ENCODE measurements at regions not wholly inside any gene's neighbourhood (a gene's known extent, or its start where the extent isn't known, plus 50 kb on each side); places are given as distances from the start of the nearest gene placed in this dataset.

DNA sequence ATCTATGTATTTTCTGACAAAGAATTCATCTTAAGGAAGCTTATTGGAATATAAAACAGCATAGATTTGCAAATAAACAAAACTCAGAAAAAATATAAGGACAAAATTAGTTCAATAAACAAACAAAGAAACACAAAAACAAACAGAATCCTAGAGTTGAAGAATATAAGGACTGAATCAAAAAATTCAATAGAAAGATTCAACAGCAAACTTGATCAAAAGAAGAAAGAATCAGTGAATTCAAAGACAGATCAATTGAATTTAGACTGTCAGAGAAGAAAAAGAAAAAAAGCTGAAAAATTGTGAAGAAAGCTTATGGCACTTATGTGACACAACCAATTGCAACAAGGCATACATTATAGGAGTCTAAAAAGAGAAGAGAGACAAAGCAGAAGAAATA is 770.0 kb upstream of the RGS18 start:
- no peak overlapping the region for H3K9ac ChIP-seq (ENCODE audit: insufficient read depth, low read depth, low read length)
- no peak for DNase-seq (ENCODE audit: low spot score)
- CTCF ChIA-PET (ENCODE audit: low intra/inter-chr PET ratio, low total read pairs): no interaction called here
- no peaks in the 10 kb centered on the region for H3K4me1 ChIP-seq (ENCODE audit: insufficient read depth, low read length)
- no peaks in the 10 kb centered on the region for H3K36me3 ChIP-seq (replicated peaks in 1 of 2; ENCODE audit: control insufficient read depth in 1 of 2, insufficient read depth in 2 of 2, low read length in 2 of 2)
- TF ChIP-seq NPAS2 (CRISPR knock-in tag; IDR thresholded peaks at IDR 0.05; ENCODE audit: borderline replicate concordance) (no peak), MYNN (CRISPR knock-in tag; IDR thresholded peaks at IDR 0.05; ENCODE audit: low read depth) (no peak), KDM2A (CRISPR knock-in tag; IDR thresholded peaks at IDR 0.05; ENCODE audit: borderline replicate concordance, low read depth) (no peak), HNRNPK (IDR thresholded peaks at IDR 0.05; ENCODE audit: low read depth, low read length, poor library complexity, severe bottlenecking) (no peak), AGO2 (optimal IDR thresholded peaks at IDR 0.05; ENCODE audit: low read depth, low read length) (no peak), ZNF326 (CRISPR knock-in tag; IDR thresholded peaks at IDR 0.05; ENCODE audit: borderline replicate concordance) (no peak), BRD4 (CRISPR knock-in tag; IDR thresholded peaks at IDR 0.05) (no peak), RFXAP (CRISPR knock-in tag; IDR thresholded peaks at IDR 0.05; ENCODE audit: borderline replicate concordance) (no peak), PTBP1 (IDR thresholded peaks at IDR 0.05; ENCODE audit: low read depth, low read length, poor library complexity, severe bottlenecking) (no peak), ZFP82 (CRISPR knock-in tag; IDR thresholded peaks at IDR 0.05; ENCODE audit: borderline replicate concordance) (no peak), DNMT3B (CRISPR knock-in tag; conservative IDR thresholded peaks at IDR 0.05) (no peak), ZNF746 (CRISPR knock-in tag; IDR thresholded peaks at IDR 0.05) (no peak), ZFP1 (CRISPR knock-in tag; IDR thresholded peaks at IDR 0.05) (no peak)
- TF ChIP-seq, protein P1, sequence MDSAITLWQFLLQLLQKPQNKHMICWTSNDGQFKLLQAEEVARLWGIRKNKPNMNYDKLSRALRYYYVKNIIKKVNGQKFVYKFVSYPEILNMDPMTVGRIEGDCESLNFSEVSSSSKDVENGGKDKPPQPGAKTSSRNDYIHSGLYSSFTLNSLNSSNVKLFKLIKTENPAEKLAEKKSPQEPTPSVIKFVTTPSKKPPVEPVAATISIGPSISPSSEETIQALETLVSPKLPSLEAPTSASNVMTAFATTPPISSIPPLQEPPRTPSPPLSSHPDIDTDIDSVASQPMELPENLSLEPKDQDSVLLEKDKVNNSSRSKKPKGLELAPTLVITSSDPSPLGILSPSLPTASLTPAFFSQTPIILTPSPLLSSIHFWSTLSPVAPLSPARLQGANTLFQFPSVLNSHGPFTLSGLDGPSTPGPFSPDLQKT (CRISPR knock-in tag; IDR thresholded peaks at IDR 0.05; ENCODE audit: borderline replicate concordance): no peak
- TF ChIP-seq, protein P2, sequence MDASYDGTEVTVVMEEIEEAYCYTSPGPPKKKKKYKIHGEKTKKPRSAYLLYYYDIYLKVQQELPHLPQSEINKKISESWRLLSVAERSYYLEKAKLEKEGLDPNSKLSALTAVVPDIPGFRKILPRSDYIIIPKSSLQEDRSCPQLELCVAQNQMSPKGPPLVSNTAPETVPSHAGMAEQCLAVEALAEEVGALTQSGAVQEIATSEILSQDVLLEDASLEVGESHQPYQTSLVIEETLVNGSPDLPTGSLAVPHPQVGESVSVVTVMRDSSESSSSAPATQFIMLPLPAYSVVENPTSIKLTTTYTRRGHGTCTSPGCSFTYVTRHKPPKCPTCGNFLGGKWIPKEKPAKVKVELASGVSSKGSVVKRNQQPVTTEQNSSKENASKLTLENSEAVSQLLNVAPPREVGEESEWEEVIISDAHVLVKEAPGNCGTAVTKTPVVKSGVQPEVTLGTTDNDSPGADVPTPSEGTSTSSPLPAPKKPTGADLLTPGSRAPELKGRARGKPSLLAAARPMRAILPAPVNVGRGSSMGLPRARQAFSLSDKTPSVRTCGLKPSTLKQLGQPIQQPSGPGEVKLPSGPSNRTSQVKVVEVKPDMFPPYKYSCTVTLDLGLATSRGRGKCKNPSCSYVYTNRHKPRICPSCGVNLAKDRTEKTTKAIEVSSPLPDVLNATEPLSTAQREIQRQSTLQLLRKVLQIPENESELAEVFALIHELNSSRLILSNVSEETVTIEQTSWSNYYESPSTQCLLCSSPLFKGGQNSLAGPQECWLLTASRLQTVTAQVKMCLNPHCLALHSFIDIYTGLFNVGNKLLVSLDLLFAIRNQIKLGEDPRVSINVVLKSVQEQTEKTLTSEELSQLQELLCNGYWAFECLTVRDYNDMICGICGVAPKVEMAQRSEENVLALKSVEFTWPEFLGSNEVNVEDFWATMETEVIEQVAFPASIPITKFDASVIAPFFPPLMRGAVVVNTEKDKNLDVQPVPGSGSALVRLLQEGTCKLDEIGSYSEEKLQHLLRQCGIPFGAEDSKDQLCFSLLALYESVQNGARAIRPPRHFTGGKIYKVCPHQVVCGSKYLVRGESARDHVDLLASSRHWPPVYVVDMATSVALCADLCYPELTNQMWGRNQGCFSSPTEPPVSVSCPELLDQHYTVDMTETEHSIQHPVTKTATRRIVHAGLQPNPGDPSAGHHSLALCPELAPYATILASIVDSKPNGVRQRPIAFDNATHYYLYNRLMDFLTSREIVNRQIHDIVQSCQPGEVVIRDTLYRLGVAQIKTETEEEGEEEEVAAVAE (CRISPR knock-in tag; IDR thresholded peaks at IDR 0.05; ENCODE audit: borderline replicate concordance): no peak
- TF ChIP-seq, protein P3, sequence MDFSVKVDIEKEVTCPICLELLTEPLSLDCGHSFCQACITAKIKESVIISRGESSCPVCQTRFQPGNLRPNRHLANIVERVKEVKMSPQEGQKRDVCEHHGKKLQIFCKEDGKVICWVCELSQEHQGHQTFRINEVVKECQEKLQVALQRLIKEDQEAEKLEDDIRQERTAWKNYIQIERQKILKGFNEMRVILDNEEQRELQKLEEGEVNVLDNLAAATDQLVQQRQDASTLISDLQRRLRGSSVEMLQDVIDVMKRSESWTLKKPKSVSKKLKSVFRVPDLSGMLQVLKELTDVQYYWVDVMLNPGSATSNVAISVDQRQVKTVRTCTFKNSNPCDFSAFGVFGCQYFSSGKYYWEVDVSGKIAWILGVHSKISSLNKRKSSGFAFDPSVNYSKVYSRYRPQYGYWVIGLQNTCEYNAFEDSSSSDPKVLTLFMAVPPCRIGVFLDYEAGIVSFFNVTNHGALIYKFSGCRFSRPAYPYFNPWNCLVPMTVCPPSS (IDR thresholded peaks at IDR 0.05): no peak
- TF ChIP-seq, protein P4, sequence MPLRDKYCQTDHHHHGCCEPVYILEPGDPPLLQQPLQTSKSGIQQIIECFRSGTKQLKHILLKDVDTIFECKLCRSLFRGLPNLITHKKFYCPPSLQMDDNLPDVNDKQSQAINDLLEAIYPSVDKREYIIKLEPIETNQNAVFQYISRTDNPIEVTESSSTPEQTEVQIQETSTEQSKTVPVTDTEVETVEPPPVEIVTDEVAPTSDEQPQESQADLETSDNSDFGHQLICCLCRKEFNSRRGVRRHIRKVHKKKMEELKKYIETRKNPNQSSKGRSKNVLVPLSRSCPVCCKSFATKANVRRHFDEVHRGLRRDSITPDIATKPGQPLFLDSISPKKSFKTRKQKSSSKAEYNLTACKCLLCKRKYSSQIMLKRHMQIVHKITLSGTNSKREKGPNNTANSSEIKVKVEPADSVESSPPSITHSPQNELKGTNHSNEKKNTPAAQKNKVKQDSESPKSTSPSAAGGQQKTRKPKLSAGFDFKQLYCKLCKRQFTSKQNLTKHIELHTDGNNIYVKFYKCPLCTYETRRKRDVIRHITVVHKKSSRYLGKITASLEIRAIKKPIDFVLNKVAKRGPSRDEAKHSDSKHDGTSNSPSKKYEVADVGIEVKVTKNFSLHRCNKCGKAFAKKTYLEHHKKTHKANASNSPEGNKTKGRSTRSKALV (CRISPR knock-in tag; IDR thresholded peaks at IDR 0.05): no peak
- no peak for FAIRE-seq
- BruUV-seq (replicated peaks): no TSS peak
- no peak overlapping the region for H3K4me3 ChIP-seq (replicated peaks in 1 of 3; ENCODE audit: insufficient read depth in 1 of 3, low read depth in 2 of 3, low read length in 3 of 3)
- H3K27me3 ChIP-seq (ENCODE audit: control insufficient read depth in 1 of 2, insufficient read depth in 2 of 2, low read length in 2 of 2): no peaks in the 10 kb centered on the region
- no peaks in the 10 kb centered on the region for H3K79me2 ChIP-seq (ENCODE audit: insufficient read depth, low read length)
- H3K4me2 ChIP-seq (ENCODE audit: low read depth, low read length): no peak overlapping the region
- H3K9me3 ChIP-seq (ENCODE audit: low read length): peaks cover 18% of the 10 kb centered on the region; the same call in 1 of the 2 replicates
- H2AFZ ChIP-seq (ENCODE audit: low read length): no peak overlapping the region
- ATAC-seq: no peak
- H3K27ac ChIP-seq (ENCODE audit: extremely low read length, insufficient read depth, low read length): no peak overlapping the region
- no peaks in the 10 kb centered on the region for H4K20me1 ChIP-seq (ENCODE audit: insufficient read depth, low read length)
- POLR2A ChIA-PET: no interaction called here
- in situ Hi-C loops (cut with HindIII; ENCODE audit: extremely low pct_ligation_motif_present, low pct_unique_long_range_greater_than_20kb) (no loop called here), intact Hi-C loops (cut with micrococcal nuclease; ENCODE audit: unreplicated experiment) (no loop called here)

All from HepG2 (cell line).